Skeletal muscle cell (primary cell): ENCODE measurements at regions not wholly inside any gene's neighbourhood (a gene's known extent, or its start where the extent isn't known, plus 50 kb on each side); places are given as distances from the start of the nearest gene placed in this dataset.

Experiments used
- DNase-seq: peaks from one replicate; pipeline ENCODE4 v3.0.0-alpha.2; 2010; ENCODE audit warnings: low read depth
- H3K4me3 ChIP-seq: 2 replicates; pipeline ENCODE4 v1.5.1; 2011; ENCODE audit warnings: low read depth, mild to moderate bottlenecking, control low read depth, low read length, moderate library complexity

GRCh38 chr1:87263281-87263680 is 65.4 kb upstream of the LMO4 start:
- no peak overlapping the region for H3K4me3 ChIP-seq
- no peak for DNase-seq

- no peak for DNase-seq
Observed at GRCh38 chr1:87263785-87264184, 64.9 kb upstream of the LMO4 start.

GRCh38 chr1:87264976-87265375 is 63.7 kb upstream of the LMO4 start:
- DNase-seq, result no peak
- no peak overlapping the region for H3K4me3 ChIP-seq

More at GRCh38 chr1:87263785-87264184, 64.9 kb upstream of the LMO4 start:
- no peak overlapping the region for H3K4me3 ChIP-seq

- no peak for DNase-seq
- H3K4me3 ChIP-seq, result no peak overlapping the region
Observed at GRCh38 chr1:87265786-87266185, 62.9 kb upstream of the LMO4 start.

- no peak for DNase-seq
- H3K4me3 ChIP-seq, result no peak overlapping the region
Observed at GRCh38 chr1:87268111-87268510, 60.6 kb upstream of the LMO4 start.

GRCh38 chr1:87269921-87270320 is 58.8 kb upstream of the LMO4 start:
- H3K4me3 ChIP-seq, result no peak overlapping the region
- DNase-seq, result no peak

GRCh38 chr1:87273291-87273690 is 55.4 kb upstream of the LMO4 start:
- no peak overlapping the region for H3K4me3 ChIP-seq
- DNase-seq, result no peak

GRCh38 chr1:87274851-87275250 is 53.8 kb upstream of the LMO4 start:
- no peak overlapping the region for H3K4me3 ChIP-seq
- DNase-seq, result no peak

- DNase-seq, result peak; percentile 81
- H3K4me3 ChIP-seq, result no peak overlapping the region
Observed at GRCh38 chr1:87278825-87279535, 49.7 kb upstream of the LMO4 start.
